Neural cell (in vitro differentiated cells): ENCODE measurements at regions not wholly inside any gene's neighbourhood (a gene's known extent, or its start where the extent isn't known, plus 50 kb on each side); places are given as distances from the start of the nearest gene placed in this dataset.

Source experiments
- H2AFZ ChIP-seq: fragments of 200-600, 300-800 bp; sonication (generic), shearing (Covaris generic); 2 replicates; pipeline ENCODE4 v1.6.0; 2014; ENCODE audit warnings: low read depth, mild to moderate bottlenecking, antibody characterized with exemption, low read length, moderate library complexity
- H3F3A ChIP-seq: fragments of 200-600 bp; shearing (Covaris generic); 2 replicates; pipeline ENCODE4 v1.6.1; 2016; ENCODE audit warnings: mild to moderate bottlenecking, moderate library complexity, mixed read lengths, antibody characterized with exemption, low read length; ENCODE audit not compliant: insufficient read depth, poor library complexity, severe bottlenecking
- H3K27ac ChIP-seq: fragments of 200-600, 300-800 bp; sonication (generic), shearing (Covaris generic); 2 replicates; pipeline ENCODE4 v1.5.1; 2014; ENCODE audit warnings: mild to moderate bottlenecking, low read length, moderate library complexity
- H3K27me3 ChIP-seq: fragments of 300-800, 200-600 bp; sonication (generic), shearing (Covaris generic); 2 replicates; pipeline ENCODE4 v1.6.0; 2014; ENCODE audit warnings: mild to moderate bottlenecking, low read depth, low read length, moderate library complexity; ENCODE audit not compliant: insufficient read depth
- H3K36me3 ChIP-seq: fragments of 300-800, 200-600 bp; sonication (generic), shearing (Covaris generic); 2 replicates; pipeline ENCODE4 v1.5.1; 2014; ENCODE audit warnings: mild to moderate bottlenecking, antibody characterized with exemption, low read length, moderate library complexity; ENCODE audit not compliant: insufficient read depth
- H3K4me2 ChIP-seq: fragments of 300-800, 200-600 bp; sonication (generic), shearing (Covaris generic); 2 replicates; pipeline ENCODE4 v1.6.0; 2014; ENCODE audit warnings: mild to moderate bottlenecking, low read length
- H3K4me3 ChIP-seq: fragments of 300-800, 200-600 bp; sonication (generic), shearing (Covaris generic); 2 replicates; pipeline ENCODE4 v1.5.1; 2014; ENCODE audit warnings: mild to moderate bottlenecking, low read length, moderate library complexity
- H3K79me2 ChIP-seq: fragments of 200-600 bp; shearing (Covaris generic); replicated peaks from 2 replicates; pipeline ENCODE4 v1.6.0; 2014; ENCODE audit warnings: mild to moderate bottlenecking, low read length, moderate library complexity; ENCODE audit not compliant: insufficient read depth
- H3K9ac ChIP-seq: fragments of 300-800, 200-600 bp; sonication (generic), shearing (Covaris generic); 2 replicates; pipeline ENCODE4 v1.6.1; 2016; ENCODE audit warnings: mild to moderate bottlenecking, low read length, mixed read lengths
- H3K9me2 ChIP-seq: fragments of 200-600 bp; shearing (Covaris generic); 2 replicates; pipeline ENCODE4 v1.6.1; 2016; ENCODE audit warnings: mild to moderate bottlenecking, low read length, mixed read lengths; ENCODE audit not compliant: insufficient read depth
- H3K9me3 ChIP-seq: fragments of 200-600, 300-800 bp; sonication (generic), shearing (Covaris generic); 2 replicates; pipeline ENCODE4 v1.6.1; 2016; ENCODE audit warnings: mild to moderate bottlenecking, mixed run types, low read length, moderate library complexity, mixed read lengths
- H4K20me1 ChIP-seq: fragments of 200-600 bp; shearing (Covaris generic); 2 replicates; pipeline ENCODE4 v1.6.1; 2016; ENCODE audit warnings: mild to moderate bottlenecking, mixed run types; ENCODE audit not compliant: insufficient read depth
- CTCF ChIP-seq: fragments of 450-650 bp; IDR thresholded peaks from 2 replicates; pipeline ENCODE4 v1.5.1; 2014; ENCODE audit warnings: antibody characterized with exemption, mild to moderate bottlenecking, moderate library complexity; ENCODE audit not compliant: poor library complexity, severe bottlenecking
- EP300 ChIP-seq: fragments of 450-650 bp; conservative IDR thresholded peaks from 2 replicates; pipeline ENCODE4 v1.6.1; 2014; ENCODE audit warnings: antibody characterized with exemption, mild to moderate bottlenecking, moderate library complexity; ENCODE audit not compliant: poor library complexity, severe bottlenecking
- EZH2 ChIP-seq: fragments of 200-600, 300-800 bp; shearing (Covaris generic), sonication (generic); IDR thresholded peaks from 2 replicates; pipeline ENCODE4 v1.6.1; 2014; ENCODE audit warnings: antibody characterized with exemption, low read length, borderline replicate concordance, mild to moderate bottlenecking; ENCODE audit not compliant: insufficient read depth, poor library complexity, severe bottlenecking
- MXI1 ChIP-seq: fragments of 450-650 bp; conservative IDR thresholded peaks from 2 replicates; pipeline ENCODE4 v1.6.1; 2014; ENCODE audit warnings: antibody characterized with exemption, mild to moderate bottlenecking; ENCODE audit not compliant: poor library complexity, severe bottlenecking
- POLR2AphosphoS5 ChIP-seq: IDR thresholded peaks from 2 replicates; pipeline ENCODE4 v1.6.1; 2012
- RAD21 ChIP-seq: fragments of 450-650 bp; conservative IDR thresholded peaks from 2 replicates; pipeline ENCODE4 v1.6.1; 2014; ENCODE audit warnings: antibody characterized with exemption, mild to moderate bottlenecking, moderate library complexity
- REST ChIP-seq: IDR thresholded peaks from 2 replicates; pipeline ENCODE4 v1.6.1; 2012; ENCODE audit warnings: borderline replicate concordance
- SMC3 ChIP-seq: fragments of 450-650 bp; conservative IDR thresholded peaks from 2 replicates; pipeline ENCODE4 v1.6.1; 2014; ENCODE audit warnings: antibody characterized with exemption, mild to moderate bottlenecking, moderate library complexity; ENCODE audit not compliant: poor library complexity
- TAF1 ChIP-seq: IDR thresholded peaks from 2 replicates; pipeline ENCODE4 v1.6.1; 2012; ENCODE audit warnings: low read depth

- H3K9me2 ChIP-seq = no peaks in the 10 kb centered on the region
- H3K9me3 ChIP-seq = no peaks in the 10 kb centered on the region
- no peak overlapping the region for H3K4me2 ChIP-seq
- no peaks in the 10 kb centered on the region for H4K20me1 ChIP-seq
- no peak overlapping the region for H3K4me3 ChIP-seq
- no peak overlapping the region for H2AFZ ChIP-seq
- H3K27ac ChIP-seq = no peak overlapping the region
- H3K79me2 ChIP-seq = no peaks in the 10 kb centered on the region
- no peaks in the 10 kb centered on the region for H3K27me3 ChIP-seq
- H3K36me3 ChIP-seq = no peaks in the 10 kb centered on the region
- H3K9ac ChIP-seq = no peak overlapping the region
- no peak for TF ChIP-seq SMC3
- TF ChIP-seq MXI1 = no peak
- no peak for TF ChIP-seq TAF1
- TF ChIP-seq POLR2AphosphoS5 = no peak
- TF ChIP-seq EP300 = no peak
- no peak for TF ChIP-seq CTCF
- no peak for TF ChIP-seq EZH2
- TF ChIP-seq REST = no peak
- no peak for TF ChIP-seq RAD21
- no peaks in the 10 kb centered on the region for H3F3A ChIP-seq
Observed at GRCh38 chr3:40915346-40915865, 283.9 kb upstream of the CTNNB1 start.

GRCh38 chr3:40920041-40920440, 279.3 kb upstream of the CTNNB1 start:
- no peak overlapping the region for H3K9ac ChIP-seq
- no peaks in the 10 kb centered on the region for H3K79me2 ChIP-seq
- H2AFZ ChIP-seq = no peak overlapping the region
- no peak overlapping the region for H3K27ac ChIP-seq
- no peaks in the 10 kb centered on the region for H4K20me1 ChIP-seq
- H3K27me3 ChIP-seq = no peaks in the 10 kb centered on the region
- no peaks in the 10 kb centered on the region for H3K9me2 ChIP-seq
- no peak overlapping the region for H3K4me3 ChIP-seq
- TF ChIP-seq RAD21 (no peak), TAF1 (no peak), SMC3 (no peak), MXI1 (no peak)
- no peaks in the 10 kb centered on the region for H3K36me3 ChIP-seq
- H3K9me3 ChIP-seq = no peaks in the 10 kb centered on the region
- H3F3A ChIP-seq = no peaks in the 10 kb centered on the region
- no peak overlapping the region for H3K4me2 ChIP-seq

GRCh38 chr3:40921251-40921650, 278.1 kb upstream of the CTNNB1 start:
- H4K20me1 ChIP-seq = no peaks in the 10 kb centered on the region
- no peak overlapping the region for H3K27ac ChIP-seq
- H3K9me3 ChIP-seq = no peaks in the 10 kb centered on the region
- no peak for TF ChIP-seq TAF1
- TF ChIP-seq REST = no peak
- TF ChIP-seq POLR2AphosphoS5 = no peak
- no peak for TF ChIP-seq SMC3
- no peak for TF ChIP-seq CTCF
- no peak for TF ChIP-seq MXI1
- no peak for TF ChIP-seq EP300
- TF ChIP-seq RAD21 = no peak
- TF ChIP-seq EZH2 = no peak
- no peak overlapping the region for H3K4me3 ChIP-seq
- H3K9me2 ChIP-seq = no peaks in the 10 kb centered on the region
- no peaks in the 10 kb centered on the region for H3K79me2 ChIP-seq
- H2AFZ ChIP-seq = no peak overlapping the region
- H3K27me3 ChIP-seq = no peaks in the 10 kb centered on the region
- no peak overlapping the region for H3K9ac ChIP-seq
- no peaks in the 10 kb centered on the region for H3F3A ChIP-seq
- no peaks in the 10 kb centered on the region for H3K36me3 ChIP-seq
- no peak overlapping the region for H3K4me2 ChIP-seq
